ENCODE measurements at regions not wholly inside any gene's neighbourhood (a gene's known extent, or its start where the extent isn't known, plus 50 kb on each side); places are given as distances from the start of the nearest gene placed in this dataset.

DNA sequence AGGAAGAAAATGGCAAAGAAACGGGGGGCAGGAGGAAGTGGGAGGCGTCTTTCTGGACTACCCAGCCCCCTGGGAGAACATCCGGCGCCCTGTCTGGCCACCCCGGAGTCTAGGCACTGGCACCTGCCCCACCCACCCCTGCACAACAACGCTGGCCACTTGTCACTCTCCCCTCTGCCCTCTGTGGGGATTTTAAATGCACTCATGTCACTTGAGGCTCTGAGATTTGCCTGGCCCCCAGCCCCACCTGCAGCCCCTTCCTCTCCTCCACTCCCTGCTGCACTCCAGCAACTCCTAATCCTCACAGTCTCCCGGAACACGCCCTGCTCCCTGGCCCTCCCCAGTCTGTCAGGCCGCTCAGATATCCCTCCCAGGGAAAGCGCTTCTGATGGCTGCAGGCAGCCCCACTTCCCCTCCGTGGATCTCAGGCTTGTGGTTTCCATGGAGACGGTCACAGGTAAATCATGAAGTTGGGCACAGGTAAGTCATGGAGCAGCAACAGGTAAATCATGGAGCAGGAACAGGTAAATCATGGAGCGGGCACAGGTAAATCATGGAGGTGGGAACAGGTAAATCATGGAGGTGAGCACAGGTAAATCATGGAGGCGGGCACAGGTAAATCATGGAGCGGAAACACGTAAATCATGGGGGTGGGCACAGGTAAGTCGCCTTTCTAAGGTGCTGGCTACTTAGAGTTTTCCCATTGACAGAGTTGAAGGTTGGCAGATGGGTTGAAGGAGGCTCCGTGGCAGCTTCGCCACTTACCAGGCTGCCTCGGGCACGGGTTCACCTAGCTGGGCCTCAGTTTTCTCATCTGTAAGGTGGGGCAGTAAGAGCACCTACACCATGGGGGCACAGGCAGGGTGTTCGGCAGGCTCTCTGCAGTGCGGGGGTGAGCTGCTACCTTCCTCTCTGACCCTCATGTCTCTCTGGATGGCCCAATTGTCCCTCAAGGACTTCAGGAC is 79.0 kb upstream of the SHISAL1 start:
- TF ChIP-seq, protein P1, sequence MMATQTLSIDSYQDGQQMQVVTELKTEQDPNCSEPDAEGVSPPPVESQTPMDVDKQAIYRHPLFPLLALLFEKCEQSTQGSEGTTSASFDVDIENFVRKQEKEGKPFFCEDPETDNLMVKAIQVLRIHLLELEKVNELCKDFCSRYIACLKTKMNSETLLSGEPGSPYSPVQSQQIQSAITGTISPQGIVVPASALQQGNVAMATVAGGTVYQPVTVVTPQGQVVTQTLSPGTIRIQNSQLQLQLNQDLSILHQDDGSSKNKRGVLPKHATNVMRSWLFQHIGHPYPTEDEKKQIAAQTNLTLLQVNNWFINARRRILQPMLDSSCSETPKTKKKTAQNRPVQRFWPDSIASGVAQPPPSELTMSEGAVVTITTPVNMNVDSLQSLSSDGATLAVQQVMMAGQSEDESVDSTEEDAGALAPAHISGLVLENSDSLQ (IDR thresholded peaks at IDR 0.05), result no peak
- TF ChIP-seq TARDBP (IDR thresholded peaks at IDR 0.05) (no peak), NFRKB (IDR thresholded peaks at IDR 0.05) (no peak), FOXA1 (IDR thresholded peaks at IDR 0.05) (no peak), HDGF (IDR thresholded peaks at IDR 0.05; ENCODE audit: borderline replicate concordance) (no peak), ELF4 (IDR thresholded peaks at IDR 0.05) (no peak), FOXK2 (IDR thresholded peaks at IDR 0.05) (no peak), ZNF384 (IDR thresholded peaks at IDR 0.05) (no peak), FOXM1 (IDR thresholded peaks at IDR 0.05; ENCODE audit: borderline replicate concordance) (no peak), SP1 (IDR thresholded peaks at IDR 0.05) (no peak), LEF1 (IDR thresholded peaks at IDR 0.05; ENCODE audit: borderline replicate concordance) (no peak), BHLHE40 (IDR thresholded peaks at IDR 0.05; ENCODE audit: borderline replicate concordance) (no peak), SUZ12 (IDR thresholded peaks at IDR 0.05) (no peak), L3MBTL2 (conservative IDR thresholded peaks at IDR 0.05) (no peak)
